BJ (cell line): ENCODE measurements at regions not wholly inside any gene's neighbourhood (a gene's known extent, or its start where the extent isn't known, plus 50 kb on each side); places are given as distances from the start of the nearest gene placed in this dataset.

Source experiments
- CTCF ChIA-PET: fragments of 350-600 bp; formaldehyde crosslinking; extraction: SDS; loops from one replicate; lab custom pipeline; 2021; ENCODE audit warnings: antibody characterized with exemption, inconsistent platforms; lab: Yijun Ruan, JAX
- POLR2A ChIA-PET: fragments of 300-600 bp; sonication (Branson Sonifier 250); formaldehyde crosslinking; extraction: SDS; loops from one replicate; lab custom pipeline; 2021; ENCODE audit warnings: antibody characterized with exemption; lab: Charles Lee
- DNase-seq: peaks from one replicate; pipeline ENCODE4 v3.0.0-alpha.2; 2011; ENCODE audit warnings: low read depth
- H3K27me3 ChIP-seq: 2 replicates; pipeline ENCODE4 v1.6.0; 2011; ENCODE audit warnings: low read length; ENCODE audit not compliant: control insufficient read depth, insufficient read depth
- H3K36me3 ChIP-seq: 2 replicates; pipeline ENCODE4 v1.5.1; 2011; ENCODE audit warnings: low read length; ENCODE audit not compliant: control insufficient read depth, insufficient read depth
- H3K4me3 ChIP-seq: 2 replicates; pipeline ENCODE4 v1.5.1; 2011; ENCODE audit warnings: low read depth, mild to moderate bottlenecking, control low read depth, low read length
- TF ChIP-seq, protein P1 (sequence below): IDR thresholded peaks from 2 replicates; pipeline ENCODE4 v1.5.1; 2011; ENCODE audit warnings: low read depth, mild to moderate bottlenecking, control low read depth, inconsistent platforms, low read length, moderate library complexity; ENCODE audit not compliant: insufficient read depth

DNA sequence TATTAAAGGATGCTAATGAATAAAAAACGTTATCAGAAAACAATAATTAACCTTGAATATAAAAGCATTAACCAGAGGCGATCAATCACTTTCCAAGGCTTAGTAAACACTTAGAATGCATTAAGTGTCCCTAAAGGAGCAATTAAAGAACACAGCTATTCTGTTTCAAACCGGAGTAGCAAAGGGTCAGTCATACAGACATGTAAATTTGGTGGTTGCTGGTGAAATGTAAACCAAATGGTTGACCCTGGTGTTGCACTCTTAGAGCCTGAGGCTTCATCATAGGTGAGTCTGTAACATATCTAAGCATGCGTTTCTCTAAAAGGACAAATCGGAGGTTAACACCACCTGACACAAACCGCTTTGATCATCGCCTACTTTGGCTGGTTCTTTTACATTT, 1280.1 kb downstream of the TYW1 start:
- no peaks in the 10 kb centered on the region for H3K27me3 ChIP-seq
- DNase-seq: no peak
- no peak overlapping the region for H3K4me3 ChIP-seq
- POLR2A ChIA-PET: no interaction called here
- H3K36me3 ChIP-seq: no peaks in the 10 kb centered on the region
- TF ChIP-seq, protein P1, sequence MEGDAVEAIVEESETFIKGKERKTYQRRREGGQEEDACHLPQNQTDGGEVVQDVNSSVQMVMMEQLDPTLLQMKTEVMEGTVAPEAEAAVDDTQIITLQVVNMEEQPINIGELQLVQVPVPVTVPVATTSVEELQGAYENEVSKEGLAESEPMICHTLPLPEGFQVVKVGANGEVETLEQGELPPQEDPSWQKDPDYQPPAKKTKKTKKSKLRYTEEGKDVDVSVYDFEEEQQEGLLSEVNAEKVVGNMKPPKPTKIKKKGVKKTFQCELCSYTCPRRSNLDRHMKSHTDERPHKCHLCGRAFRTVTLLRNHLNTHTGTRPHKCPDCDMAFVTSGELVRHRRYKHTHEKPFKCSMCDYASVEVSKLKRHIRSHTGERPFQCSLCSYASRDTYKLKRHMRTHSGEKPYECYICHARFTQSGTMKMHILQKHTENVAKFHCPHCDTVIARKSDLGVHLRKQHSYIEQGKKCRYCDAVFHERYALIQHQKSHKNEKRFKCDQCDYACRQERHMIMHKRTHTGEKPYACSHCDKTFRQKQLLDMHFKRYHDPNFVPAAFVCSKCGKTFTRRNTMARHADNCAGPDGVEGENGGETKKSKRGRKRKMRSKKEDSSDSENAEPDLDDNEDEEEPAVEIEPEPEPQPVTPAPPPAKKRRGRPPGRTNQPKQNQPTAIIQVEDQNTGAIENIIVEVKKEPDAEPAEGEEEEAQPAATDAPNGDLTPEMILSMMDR: no peak
- CTCF ChIA-PET: no interaction called here

DNA sequence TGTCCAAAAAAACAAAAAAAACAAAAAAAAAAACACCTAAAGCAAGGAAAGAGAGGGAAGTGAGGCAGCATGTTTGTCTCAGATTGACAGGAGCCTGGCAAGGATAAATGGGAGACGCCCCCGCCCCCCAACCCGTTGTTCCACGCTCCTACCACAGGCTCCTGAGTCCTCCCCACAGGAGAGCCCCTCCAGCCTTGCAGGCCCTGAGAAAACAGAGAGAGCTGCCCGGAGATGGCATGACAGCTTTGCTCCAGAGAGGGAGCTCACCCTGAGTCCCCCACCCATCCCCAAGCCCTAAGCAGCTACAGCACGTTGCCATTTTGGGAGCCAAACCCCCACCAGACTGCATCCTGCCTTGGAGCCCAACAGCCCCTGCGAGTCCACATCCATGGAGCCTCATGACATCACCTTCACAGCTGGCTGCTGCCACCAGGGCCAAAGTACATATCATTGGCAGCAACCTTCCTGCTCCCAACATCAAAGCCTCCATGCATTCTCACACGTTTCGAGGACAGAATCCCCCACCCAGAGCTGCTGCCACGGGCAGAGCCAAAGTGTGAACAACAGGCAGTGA, 1283.3 kb downstream of the TYW1 start:
- TF ChIP-seq, protein P1: no peak
- H3K4me3 ChIP-seq: no peak overlapping the region
- no peaks in the 10 kb centered on the region for H3K27me3 ChIP-seq
- POLR2A ChIA-PET: no interaction called here
- no peak for DNase-seq
- H3K36me3 ChIP-seq: no peaks in the 10 kb centered on the region
- CTCF ChIA-PET: no interaction called here

DNA sequence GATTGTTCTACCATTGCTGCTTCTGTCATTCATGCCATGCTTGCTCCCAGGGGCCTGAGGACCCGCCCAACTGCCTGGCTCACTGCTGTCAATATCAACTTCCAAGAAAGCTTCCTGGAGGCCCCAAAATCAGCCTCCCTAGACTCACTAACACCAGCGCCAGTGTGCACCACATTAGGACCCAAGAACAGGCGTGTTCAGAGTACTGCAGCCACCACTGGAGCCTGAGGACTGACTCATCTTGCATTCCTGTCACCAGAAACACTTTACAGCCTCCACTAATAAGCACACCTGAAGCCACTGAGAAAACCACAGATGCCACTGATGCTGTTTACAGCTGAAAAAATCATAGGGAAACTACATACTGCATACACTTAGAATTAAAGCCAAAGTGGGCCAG, 1284.3 kb downstream of the TYW1 start:
- Histone ChIP-seq H3K36me3 (no peaks in the 10 kb centered on the region), H3K4me3 (no peak overlapping the region), H3K27me3 (no peaks in the 10 kb centered on the region)
- DNase-seq: no peak
- TF ChIP-seq, protein P1: no peak
- ChIA-PET POLR2A (no interaction called here), CTCF (no interaction called here)

DNA sequence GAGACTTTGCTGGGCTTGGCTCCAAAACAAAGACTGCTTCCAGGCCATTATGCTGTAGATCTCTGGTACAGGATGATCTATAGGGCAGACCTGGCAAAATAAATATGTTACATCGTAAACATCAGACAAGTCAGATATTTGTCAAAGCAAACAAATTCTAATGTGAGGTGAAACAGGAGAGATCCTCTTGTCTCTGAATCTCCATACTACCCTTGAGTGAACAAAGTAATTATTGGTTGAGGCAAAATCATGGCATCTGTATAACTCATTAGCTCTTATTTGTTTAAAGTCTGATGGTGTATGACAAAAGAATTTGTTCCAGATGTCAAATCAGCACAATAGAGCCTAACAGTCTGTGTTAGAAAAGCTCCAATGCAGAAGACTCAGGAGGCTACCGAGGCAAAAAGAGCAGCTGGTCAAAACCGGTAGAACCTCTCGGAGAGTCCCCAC, 1291.5 kb downstream of the TYW1 start:
- Histone ChIP-seq H3K4me3 (no peak overlapping the region), H3K36me3 (no peaks in the 10 kb centered on the region), H3K27me3 (no peaks in the 10 kb centered on the region)
- POLR2A ChIA-PET: no interaction called here
- no peak for DNase-seq
- TF ChIP-seq, protein P1: no peak
- CTCF ChIA-PET: no interaction called here

DNA sequence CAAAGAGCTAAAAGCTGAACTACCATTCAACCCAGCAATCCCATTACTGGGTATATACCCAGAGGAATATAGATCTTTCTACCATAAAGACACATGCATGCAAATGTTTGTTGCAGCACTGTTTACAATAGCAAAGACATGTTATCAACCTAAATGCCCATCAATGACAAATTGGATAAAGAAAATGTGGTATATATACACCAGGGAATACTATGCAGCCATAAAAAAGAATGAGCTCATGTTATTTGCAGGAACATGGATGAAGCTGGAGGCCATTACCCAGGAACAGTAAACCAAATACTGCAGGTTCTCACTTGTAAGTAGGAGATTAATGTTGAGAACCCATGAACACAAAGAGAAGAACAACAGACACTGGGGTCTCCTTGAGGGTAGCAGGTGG, 1295.1 kb downstream of the TYW1 start:
- H3K27me3 ChIP-seq: no peaks in the 10 kb centered on the region
- no peak for DNase-seq
- ChIA-PET POLR2A (no interaction called here), CTCF (no interaction called here)
- no peaks in the 10 kb centered on the region for H3K36me3 ChIP-seq
- TF ChIP-seq, protein P1: no peak
- no peak overlapping the region for H3K4me3 ChIP-seq
